ENCODE measurements at regions not wholly inside any gene's neighbourhood (a gene's known extent, or its start where the extent isn't known, plus 50 kb on each side); places are given as distances from the start of the nearest gene placed in this dataset.

GRCh38 chr1:229848752-229849677 lies 218.0 kb upstream of the GALNT2 start:
- peak; percentile 80 for TF ChIP-seq CTCF (IDR thresholded peaks at IDR 0.05)
- peaks cover 15% of the 10 kb centered on the region for H3K27me3 Mint-ChIP-seq (ENCODE audit: insufficient read depth)
- DNase-seq = peak; percentile 11
- no peaks in the 10 kb centered on the region for H3K9me3 Mint-ChIP-seq
- peaks cover 3% of the 10 kb centered on the region for H3K4me1 Mint-ChIP-seq (ENCODE audit: low read depth)
- no peaks in the 10 kb centered on the region for H3K36me3 Mint-ChIP-seq (ENCODE audit: low read depth)
- H3K27ac Mint-ChIP-seq = no peak overlapping the region
- H3K4me3 Mint-ChIP-seq = no peak overlapping the region

- TF ChIP-seq CTCF (IDR thresholded peaks at IDR 0.05) = no peak
- peaks cover 9% of the 10 kb centered on the region; the same call in 1 of the 2 replicates for H3K4me1 Mint-ChIP-seq (ENCODE audit: low read depth)
- no peaks in the 10 kb centered on the region for H3K36me3 Mint-ChIP-seq (ENCODE audit: low read depth)
- no peak overlapping the region for H3K4me3 Mint-ChIP-seq
- H3K9me3 Mint-ChIP-seq = no peaks in the 10 kb centered on the region
- DNase-seq = no peak
- H3K27me3 Mint-ChIP-seq (ENCODE audit: insufficient read depth) = peaks cover 12% of the 10 kb centered on the region
- H3K27ac Mint-ChIP-seq = no peak overlapping the region
These were observed 215.5 kb upstream of the GALNT2 start for GRCh38 chr1:229851511-229851910.

- peaks cover 14% of the 10 kb centered on the region for H3K4me1 Mint-ChIP-seq (ENCODE audit: low read depth)
- no peaks in the 10 kb centered on the region for H3K9me3 Mint-ChIP-seq
- TF ChIP-seq CTCF (IDR thresholded peaks at IDR 0.05) = no peak
- no peaks in the 10 kb centered on the region for H3K36me3 Mint-ChIP-seq (ENCODE audit: low read depth)
- no peak for DNase-seq
- no peak overlapping the region for H3K4me3 Mint-ChIP-seq
- H3K27me3 Mint-ChIP-seq (ENCODE audit: insufficient read depth) = peaks cover 7% of the 10 kb centered on the region
- no peak overlapping the region for H3K27ac Mint-ChIP-seq
These were observed 213.3 kb upstream of the GALNT2 start for GRCh38 chr1:229853751-229854150.

GRCh38 chr1:229854620-229855019 lies 212.4 kb upstream of the GALNT2 start:
- peaks cover 22% of the 10 kb centered on the region for H3K4me1 Mint-ChIP-seq (ENCODE audit: low read depth)
- H3K36me3 Mint-ChIP-seq (ENCODE audit: low read depth) = no peaks in the 10 kb centered on the region
- no peak overlapping the region for H3K27ac Mint-ChIP-seq
- DNase-seq = no peak
- TF ChIP-seq CTCF (IDR thresholded peaks at IDR 0.05) = no peak
- no peak overlapping the region for H3K4me3 Mint-ChIP-seq
- H3K27me3 Mint-ChIP-seq (ENCODE audit: insufficient read depth) = peaks cover 7% of the 10 kb centered on the region
- no peaks in the 10 kb centered on the region for H3K9me3 Mint-ChIP-seq

- H3K4me1 Mint-ChIP-seq (ENCODE audit: low read depth) = peaks cover 22% of the 10 kb centered on the region
- no peaks in the 10 kb centered on the region for H3K36me3 Mint-ChIP-seq (ENCODE audit: low read depth)
- TF ChIP-seq CTCF (IDR thresholded peaks at IDR 0.05) = no peak
- no peak overlapping the region for H3K27ac Mint-ChIP-seq
- no peak for DNase-seq
- peaks cover 9% of the 10 kb centered on the region for H3K27me3 Mint-ChIP-seq (ENCODE audit: insufficient read depth)
- H3K4me3 Mint-ChIP-seq = peak overlapping the region; percentile 87
- no peaks in the 10 kb centered on the region for H3K9me3 Mint-ChIP-seq
These were observed 210.9 kb upstream of the GALNT2 start for GRCh38 chr1:229856009-229856650.

Data from HFFc6 (cell line).